ENCODE measurements at regions not wholly inside any gene's neighbourhood (a gene's known extent, or its start where the extent isn't known, plus 50 kb on each side); places are given as distances from the start of the nearest gene placed in this dataset.

GRCh38 chr19:29289020-29289419 lies 76.1 kb upstream of the UQCRFS1 start:
- TF ChIP-seq EZH2 (IDR thresholded peaks at IDR 0.05; ENCODE audit: insufficient read depth, poor library complexity, severe bottlenecking) (no peak), EZH2phosphoT487 (IDR thresholded peaks at IDR 0.05; ENCODE audit: insufficient read depth, low read depth) (no peak)
